GM18951 (cell line): ENCODE measurements at regions not wholly inside any gene's neighbourhood (a gene's known extent, or its start where the extent isn't known, plus 50 kb on each side); places are given as distances from the start of the nearest gene placed in this dataset.

Experiments used
- POLR2A ChIP-seq: IDR thresholded peaks from 4 replicates; pipeline ENCODE4 v1.6.1; 2011; ENCODE audit warnings: mild to moderate bottlenecking; ENCODE audit not compliant: insufficient read length, insufficient read depth; ENCODE audit errors: extremely low read depth
- in situ Hi-C: fragments of 300-500 bp; cut with MboI; formaldehyde crosslinking; loops from one replicate; pipeline ENCODE4 v1.12.0; 2022; ENCODE audit warnings: low sequenced_read_pairs, mixed read lengths, inconsistent platforms; ENCODE audit not compliant: unreplicated experiment

DNA sequence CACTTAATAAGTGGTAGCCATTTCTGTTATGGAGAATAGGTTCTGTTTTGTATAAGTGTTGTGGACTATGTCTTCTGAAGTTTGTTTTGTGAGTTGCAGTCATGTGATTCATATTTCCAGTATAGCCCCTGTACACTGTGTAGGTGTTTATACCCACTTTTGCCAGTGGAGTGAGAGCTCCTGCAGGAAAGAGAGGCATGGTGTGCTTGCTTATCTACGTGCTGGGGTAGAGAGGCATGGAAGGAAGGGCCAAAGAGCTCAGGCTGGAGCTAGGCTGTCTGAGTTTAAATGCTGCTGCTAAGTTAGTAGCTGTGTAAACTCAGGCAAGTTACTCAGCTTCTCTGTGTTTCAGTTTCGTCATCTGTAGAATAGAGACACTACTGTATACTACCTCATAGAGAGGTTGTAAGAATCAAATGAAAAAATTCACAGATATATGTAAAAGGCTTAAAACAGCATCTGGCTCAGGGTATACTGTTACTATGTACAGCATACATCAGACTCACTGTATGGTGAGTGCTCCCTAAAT lies 88.2 kb upstream of the SLC38A2 start:
- TF ChIP-seq POLR2A, result no peak
- in situ Hi-C loops, result no loop called here

GRCh38 chr12:46459861-46460545 lies 87.4 kb upstream of the SLC38A2 start:
- TF ChIP-seq POLR2A, result no peak
- in situ Hi-C loops, result no loop called here

DNA sequence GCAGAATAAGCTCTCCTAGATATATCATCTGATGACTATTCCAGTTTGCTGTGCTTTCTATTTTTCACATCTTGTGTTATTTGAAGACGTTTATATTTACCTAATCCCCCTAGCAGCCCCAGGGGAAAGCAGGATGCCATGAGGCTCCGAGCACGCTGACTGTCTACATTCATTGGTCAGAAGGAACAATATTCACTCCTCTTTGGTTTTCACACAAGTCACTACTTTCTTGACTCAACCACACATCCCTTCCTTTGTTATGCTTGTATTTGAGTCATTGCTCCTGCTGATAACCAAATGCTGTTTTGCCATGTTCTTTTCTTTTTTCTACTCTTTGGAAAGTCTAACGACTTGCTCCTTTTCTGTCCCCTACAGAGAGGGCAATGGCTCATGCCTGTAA lies 86.5 kb upstream of the SLC38A2 start:
- TF ChIP-seq POLR2A, result no peak
- in situ Hi-C loops, result no loop called here

- no peak for TF ChIP-seq POLR2A
- in situ Hi-C loops, result no loop called here
Observed at GRCh38 chr12:46458500-46459102, 86.0 kb upstream of the SLC38A2 start.

- no peak for TF ChIP-seq POLR2A
- in situ Hi-C loops, result no loop called here
Observed at GRCh38 chr12:46457958-46458357, 85.4 kb upstream of the SLC38A2 start.

- in situ Hi-C loops, result no loop called here
Observed at GRCh38 chr12:46456356-46457334, 84.1 kb upstream of the SLC38A2 start.

GRCh38 chr12:46455648-46456352 lies 83.2 kb upstream of the SLC38A2 start:
- in situ Hi-C loops, result no loop called here
- no peak for TF ChIP-seq POLR2A

More at GRCh38 chr12:46456356-46457334, 84.1 kb upstream of the SLC38A2 start:
- no peak for TF ChIP-seq POLR2A

DNA sequence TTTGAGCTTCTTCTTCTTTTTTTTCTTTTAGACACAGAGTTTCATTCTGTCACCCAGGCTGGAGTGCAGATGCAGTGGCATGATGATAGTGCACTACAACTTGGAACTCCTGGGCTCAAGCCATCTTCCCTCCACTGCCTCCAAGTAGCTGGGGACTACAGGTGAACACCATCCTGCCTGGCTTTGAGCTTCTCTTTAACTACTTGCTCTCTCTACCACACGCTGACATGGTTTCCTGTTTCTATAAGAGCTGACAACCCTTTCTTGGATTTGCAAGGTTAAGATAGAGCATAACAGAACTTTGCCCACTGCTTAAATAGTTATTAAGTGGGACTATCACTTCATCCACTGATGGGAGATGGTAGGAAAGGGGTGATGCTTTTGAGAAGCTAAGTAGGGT lies 82.4 kb upstream of the SLC38A2 start:
- in situ Hi-C loops, result no loop called here
- no peak for TF ChIP-seq POLR2A

GRCh38 chr12:46453428-46453827 lies 80.9 kb upstream of the SLC38A2 start:
- in situ Hi-C loops, result no loop called here
- no peak for TF ChIP-seq POLR2A

DNA sequence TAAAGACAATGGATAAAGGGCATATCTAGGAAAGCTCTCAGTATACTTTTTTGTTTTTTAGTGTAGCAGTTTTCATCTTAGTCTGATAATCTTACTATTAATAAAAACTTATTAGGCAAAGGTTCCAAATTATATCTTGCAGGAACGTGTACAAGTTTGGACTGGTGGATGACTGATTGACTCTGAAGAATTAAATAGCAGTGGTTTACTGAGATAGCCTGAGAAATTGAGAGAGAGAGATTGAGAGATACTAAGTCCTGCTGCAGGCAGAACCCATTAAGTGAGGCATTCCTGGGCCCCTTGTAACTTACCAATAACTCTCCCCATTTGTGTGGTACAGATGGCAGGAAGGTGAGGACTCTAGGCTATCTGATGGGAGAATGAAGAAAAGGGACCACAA lies 80.2 kb upstream of the SLC38A2 start:
- TF ChIP-seq POLR2A, result no peak
- in situ Hi-C loops, result no loop called here

DNA sequence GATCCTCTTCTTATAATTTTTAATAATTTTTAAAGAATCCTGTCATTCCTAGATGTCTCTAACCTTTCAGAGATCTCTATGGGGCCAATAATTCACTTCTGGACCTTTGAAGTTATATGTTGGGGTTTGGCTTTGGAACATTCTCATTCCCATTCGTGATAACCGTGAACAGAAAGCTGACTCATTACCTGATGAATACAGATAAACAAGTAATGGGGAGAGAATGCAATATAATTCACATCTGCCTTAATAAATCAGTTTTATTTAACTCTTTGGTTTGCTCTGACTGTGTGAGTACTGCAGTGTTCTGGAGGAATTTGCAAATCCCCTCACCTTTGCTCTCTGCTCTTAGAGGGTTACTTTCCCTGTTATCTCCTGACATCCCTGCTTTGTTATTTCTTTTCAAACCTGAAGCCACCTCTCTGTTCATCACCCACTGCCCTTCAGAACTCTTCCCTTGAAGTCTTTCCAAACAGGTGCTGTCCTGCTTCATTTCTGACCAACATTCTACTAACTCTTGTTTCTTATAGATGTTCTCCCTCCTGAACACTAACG lies 79.6 kb upstream of the SLC38A2 start:
- in situ Hi-C loops, result no loop called here
- no peak for TF ChIP-seq POLR2A

DNA sequence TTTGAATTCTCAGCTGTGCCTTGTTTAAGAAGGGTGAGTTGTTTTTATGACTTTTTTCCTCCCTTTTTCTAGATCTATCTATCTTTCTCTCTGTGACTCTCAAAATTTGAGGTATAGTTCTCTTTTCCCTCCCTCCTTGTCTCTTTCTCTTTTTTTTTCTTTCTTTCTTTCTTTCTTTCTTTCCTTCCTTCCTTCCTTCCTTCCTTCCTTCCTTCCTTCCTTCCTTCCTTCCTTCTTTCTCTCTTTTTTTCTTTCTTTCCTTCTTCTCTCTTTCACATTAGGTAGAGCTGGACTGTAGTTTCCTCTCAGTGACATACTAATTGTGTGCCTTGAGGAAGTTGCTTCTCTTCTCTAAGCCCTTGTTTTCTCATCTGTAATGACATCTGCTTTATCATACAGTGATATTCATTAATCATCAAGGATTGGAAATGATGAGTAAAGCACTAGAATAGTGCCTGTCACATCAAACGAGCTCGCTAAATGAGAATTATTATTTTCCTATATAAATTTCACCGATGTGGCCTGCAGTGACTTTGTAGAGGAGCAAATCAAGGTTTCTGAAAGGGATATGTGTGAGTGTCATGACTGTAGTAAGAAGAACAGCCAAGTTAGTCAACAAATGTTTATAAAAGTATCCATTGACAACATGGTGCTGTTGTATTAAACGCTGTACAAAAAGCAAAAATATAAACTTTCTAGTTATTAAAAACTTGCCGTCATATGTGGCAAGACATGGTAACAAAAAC lies 78.9 kb upstream of the SLC38A2 start:
- TF ChIP-seq POLR2A, result no peak
- in situ Hi-C loops, result no loop called here
